H9 (cell line): ENCODE measurements at regions not wholly inside any gene's neighbourhood (a gene's known extent, or its start where the extent isn't known, plus 50 kb on each side); places are given as distances from the start of the nearest gene placed in this dataset.

ENCODE experiments used
- DNase-seq: peaks from one replicate; pipeline ENCODE4 v3.0.0-alpha.2; 2017
- H2AFZ ChIP-seq: one replicate; pipeline ENCODE4 v1.6.1; 2013; ENCODE audit warnings: mild to moderate bottlenecking, low read length, control low read depth, moderate library complexity
- H2AK5ac ChIP-seq: 2 replicates; pipeline ENCODE4 v1.6.1; 2013; ENCODE audit warnings: low read length, control low read depth, mixed read lengths; ENCODE audit not compliant: insufficient read length
- H2BK120ac ChIP-seq: one replicate; pipeline ENCODE4 v1.6.1; 2013; ENCODE audit warnings: low read depth, mild to moderate bottlenecking, low read length, control low read depth, inconsistent platforms; ENCODE audit not compliant: poor library complexity, severe bottlenecking
- H2BK12ac ChIP-seq: 2 replicates; pipeline ENCODE4 v1.6.1; 2013; ENCODE audit warnings: low read length, control low read depth, mixed read lengths, low read depth; ENCODE audit not compliant: insufficient read length
- H2BK15ac ChIP-seq: 2 replicates; pipeline ENCODE4 v1.6.1; 2013; ENCODE audit warnings: low read depth, low read length, control low read depth
- H2BK20ac ChIP-seq: one replicate; pipeline ENCODE4 v1.6.1; 2013; ENCODE audit warnings: low read depth, mild to moderate bottlenecking, low read length, control low read depth, inconsistent platforms; ENCODE audit not compliant: poor library complexity, severe bottlenecking
- H2BK5ac ChIP-seq: 2 replicates; pipeline ENCODE4 v1.6.1; 2013; ENCODE audit warnings: low read length, control low read depth, mixed read lengths; ENCODE audit not compliant: insufficient read length
- H3K14ac ChIP-seq: 2 replicates; pipeline ENCODE4 v1.6.1; 2013; ENCODE audit warnings: low read length, control low read depth; ENCODE audit not compliant: insufficient read depth
- H3K18ac ChIP-seq: 2 replicates; pipeline ENCODE4 v1.6.1; 2013; ENCODE audit warnings: low read depth, mild to moderate bottlenecking, mixed read lengths, low read length, control low read depth; ENCODE audit not compliant: insufficient read length
- H3K23ac ChIP-seq: 2 replicates; pipeline ENCODE4 v1.6.1; 2013; ENCODE audit warnings: low read length, control low read depth, mixed read lengths, low read depth; ENCODE audit not compliant: insufficient read length
- H3K23me2 ChIP-seq: 2 replicates; pipeline ENCODE4 v1.6.1; 2013; ENCODE audit warnings: low read depth, mild to moderate bottlenecking, mixed read lengths, low read length, control low read depth; ENCODE audit not compliant: insufficient read length, poor library complexity, severe bottlenecking
- H3K27ac ChIP-seq: 2 replicates; pipeline ENCODE4 v1.5.1; 2013; ENCODE audit warnings: low read length, control low read depth, mixed read lengths, low read depth; ENCODE audit not compliant: insufficient read length
- H3K27me3 ChIP-seq: 2 replicates; pipeline ENCODE4 v1.6.1; 2013; ENCODE audit warnings: low read length, control low read depth, inconsistent platforms; ENCODE audit not compliant: insufficient read depth
- H3K4ac ChIP-seq: 2 replicates; pipeline ENCODE4 v1.6.1; 2013; ENCODE audit warnings: low read depth, mild to moderate bottlenecking, control low read depth, inconsistent platforms, low read length, moderate library complexity
- H3K4me1 ChIP-seq: 2 replicates; pipeline ENCODE4 v1.6.1; 2013; ENCODE audit warnings: low read length, control low read depth, inconsistent platforms; ENCODE audit not compliant: insufficient read depth
- H3K4me2 ChIP-seq: 2 replicates; pipeline ENCODE4 v1.6.1; 2013; ENCODE audit warnings: low read length, control low read depth, mixed read lengths; ENCODE audit not compliant: insufficient read length, insufficient read depth
- H3K56ac ChIP-seq: 2 replicates; pipeline ENCODE4 v1.6.1; 2013; ENCODE audit warnings: low read depth, mild to moderate bottlenecking, mixed read lengths, low read length, control low read depth; ENCODE audit not compliant: insufficient read length
- H3K79me1 ChIP-seq: 2 replicates; pipeline ENCODE4 v1.6.1; 2013; ENCODE audit warnings: low read depth, mild to moderate bottlenecking, moderate library complexity, low read length, control low read depth, inconsistent platforms; ENCODE audit not compliant: insufficient read depth, poor library complexity, severe bottlenecking
- H3K79me2 ChIP-seq: 2 replicates; pipeline ENCODE4 v1.6.1; 2013; ENCODE audit warnings: low read length, control low read depth, inconsistent platforms; ENCODE audit not compliant: insufficient read depth
- H3K9ac ChIP-seq: 2 replicates; pipeline ENCODE4 v1.6.1; 2013; ENCODE audit warnings: low read length, control low read depth, mixed read lengths; ENCODE audit not compliant: insufficient read length; ENCODE audit errors: extremely low read depth
- H3K9me3 ChIP-seq: one replicate; pipeline ENCODE4 v1.6.1; 2013; ENCODE audit warnings: low read depth, low read length, inconsistent platforms; ENCODE audit not compliant: control insufficient read depth
- H3T11ph ChIP-seq: one replicate; pipeline ENCODE4 v1.6.1; 2013; ENCODE audit warnings: mild to moderate bottlenecking, low read length, control low read depth, inconsistent platforms
- H4K20me1 ChIP-seq: one replicate; pipeline ENCODE4 v1.6.1; 2013; ENCODE audit not compliant: control insufficient read depth, insufficient read length, insufficient read depth
- H4K5ac ChIP-seq: 2 replicates; pipeline ENCODE4 v1.6.1; 2013; ENCODE audit warnings: low read depth, mild to moderate bottlenecking, mixed read lengths, low read length, control low read depth; ENCODE audit not compliant: insufficient read length
- H4K8ac ChIP-seq: replicated peaks from 2 replicates; pipeline ENCODE4 v1.6.1; 2013; ENCODE audit warnings: low read length, control low read depth, mixed read lengths, low read depth; ENCODE audit not compliant: insufficient read length
- H4K91ac ChIP-seq: 2 replicates; pipeline ENCODE4 v1.6.1; 2013; ENCODE audit warnings: low read depth, mild to moderate bottlenecking, moderate library complexity, mixed read lengths, low read length, control low read depth; ENCODE audit not compliant: insufficient read length
- H3K27ac Mint-ChIP-seq, 3 experiments: 2 replicates in 2 of 3; 3 replicates in 1 of 3; pipeline ENCODE4 v1.8.0; 2020 to 2021; ENCODE audit warnings: mixed read lengths in 3 of 3, mild to moderate bottlenecking in 1 of 3, moderate library complexity in 1 of 3
- H3K27me3 Mint-ChIP-seq: 2 replicates; pipeline ENCODE4 v1.8.0; 2021; ENCODE audit warnings: low read depth, mild to moderate bottlenecking, moderate library complexity, mixed read lengths
- H3K36me3 Mint-ChIP-seq, 3 experiments: 2 replicates in 2 of 3; 3 replicates in 1 of 3; pipeline ENCODE4 v1.8.0; 2020 to 2021; ENCODE audit warnings: low read depth in 3 of 3, mixed read lengths in 3 of 3; ENCODE audit not compliant: insufficient read depth in 1 of 3
- H3K4me1 Mint-ChIP-seq, 2 experiments: 2 replicates each; pipeline ENCODE4 v1.8.0; 2020; ENCODE audit warnings: mixed read lengths in 2 of 2
- H3K4me3 Mint-ChIP-seq, 2 experiments: 2 replicates in 1 of 2; 3 replicates in 1 of 2; pipeline ENCODE4 v1.8.0; 2020 to 2021; ENCODE audit warnings: mild to moderate bottlenecking in 2 of 2, mixed read lengths in 2 of 2, moderate library complexity in 1 of 2
- H3K9me3 Mint-ChIP-seq, 2 experiments: 2 replicates in 1 of 2; 3 replicates in 1 of 2; pipeline ENCODE4 v1.8.0; 2020; ENCODE audit warnings: mild to moderate bottlenecking in 2 of 2, mixed read lengths in 2 of 2, moderate library complexity in 1 of 2
- CTCF ChIP-seq: fragments of 200-600 bp; sonication (generic); conservative IDR thresholded peaks from 3 replicates; pipeline ENCODE4 v1.8.0; 2021; ENCODE audit warnings: antibody characterized with exemption, mild to moderate bottlenecking
- WGBS: extraction: QIAGEN DNeasy Blood & Tissue Kit; methylation state at CpG from one replicate; pipeline ENCODE4 v1.1.7; 2013; ENCODE audit warnings: missing lambda C conversion rate, low lambda C conversion rate, mixed read lengths; ENCODE audit not compliant: insufficient read length; ENCODE audit errors: extremely low coverage; 5-methylcytosine and 5-hydroxymethylcytosine counted together

- no peak overlapping the region for H3K14ac ChIP-seq
- H3K9ac ChIP-seq: no peak overlapping the region
- no peaks in the 10 kb centered on the region; the same call in 1 of the 2 replicates for H3K4me1 ChIP-seq
- peaks cover 0 to 2% (median 1%) of the 10 kb centered on the region in 3 experiments; a peak in 3 of 7 replicates for H3K36me3 Mint-ChIP-seq
- H3K4me1 Mint-ChIP-seq: peaks cover 5% of the 10 kb centered on the region in 2 experiments
- H2BK15ac ChIP-seq: no peak overlapping the region
- no peaks in the 10 kb centered on the region for H3K23me2 ChIP-seq
- TF ChIP-seq CTCF: no peak
- H2BK5ac ChIP-seq: no peak overlapping the region
- H2AFZ ChIP-seq: no peak overlapping the region
- H3K27me3 Mint-ChIP-seq: no peaks in the 10 kb centered on the region; the same call in 1 of the 2 replicates
- no peak overlapping the region for H3K27ac Mint-ChIP-seq
- no peak overlapping the region for H4K8ac ChIP-seq
- no peak for DNase-seq
- H2BK12ac ChIP-seq: no peak overlapping the region
- no peak overlapping the region for H3T11ph ChIP-seq
- no peak overlapping the region for H3K56ac ChIP-seq
- WGBS: no CpG with 5 or more reads among the region's 1 CpG
- no peaks in the 10 kb centered on the region for H4K20me1 ChIP-seq
- no peaks in the 10 kb centered on the region for H3K27me3 ChIP-seq
- H3K4me3 Mint-ChIP-seq: no peak overlapping the region
- no peaks in the 10 kb centered on the region for H3K9me3 ChIP-seq
- H3K9me3 Mint-ChIP-seq: peaks cover 2 to 24% of the 10 kb centered on the region in 2 experiments; a peak in 4 of 5 replicates
- H3K79me1 ChIP-seq: no peaks in the 10 kb centered on the region
- no peak overlapping the region for H4K5ac ChIP-seq
- no peak overlapping the region for H3K4ac ChIP-seq
- no peak overlapping the region for H2AK5ac ChIP-seq
- H3K4me2 ChIP-seq: no peak overlapping the region
- no peaks in the 10 kb centered on the region for H3K79me2 ChIP-seq
- no peak overlapping the region for H3K27ac ChIP-seq
- H4K91ac ChIP-seq: no peak overlapping the region
- H3K23ac ChIP-seq: no peak overlapping the region
- H2BK20ac ChIP-seq: no peak overlapping the region
- no peak overlapping the region for H3K18ac ChIP-seq
- H2BK120ac ChIP-seq: no peak overlapping the region
Observed at GRCh38 chr2:39573276-39573675, 92.4 kb upstream of the TMEM178A start.
